Epithelial cell of proximal tubule (primary cell): ENCODE measurements at regions not wholly inside any gene's neighbourhood (a gene's known extent, or its start where the extent isn't known, plus 50 kb on each side); places are given as distances from the start of the nearest gene placed in this dataset.

Experiments used
- DNase-seq: peaks from one replicate; pipeline ENCODE4 v3.0.0-alpha.2; 2011; ENCODE audit warnings: low read depth
- H3K4me3 ChIP-seq: 2 replicates; pipeline ENCODE4 v1.5.1; 2011; ENCODE audit warnings: low read depth, mild to moderate bottlenecking, low read length
- TF ChIP-seq, protein P1 (sequence below): conservative IDR thresholded peaks from 2 replicates; pipeline ENCODE4 v1.5.1; 2012; ENCODE audit warnings: low read depth, mild to moderate bottlenecking, low read length

DNA sequence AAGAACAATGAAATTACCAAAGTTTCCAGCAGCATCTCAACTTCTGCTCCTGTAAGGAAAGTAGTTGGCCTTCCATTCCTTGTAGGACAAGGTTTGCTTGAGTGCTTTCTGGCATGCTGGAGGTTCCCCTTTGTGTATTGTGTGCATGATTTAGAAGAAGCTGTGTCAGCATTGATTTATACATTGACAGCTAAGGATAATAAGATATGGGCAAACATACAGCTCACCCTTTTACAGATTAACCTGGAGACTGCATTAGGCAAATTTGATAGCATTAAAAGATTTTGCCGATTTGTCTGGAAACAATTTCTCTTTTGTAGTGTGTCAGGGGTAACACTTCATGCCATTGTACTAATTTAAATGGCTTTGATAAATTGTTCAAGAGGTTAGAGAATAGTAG is 221.8 kb upstream of the PACRGL start:
- H3K4me3 ChIP-seq, result no peak overlapping the region
- TF ChIP-seq, protein P1, sequence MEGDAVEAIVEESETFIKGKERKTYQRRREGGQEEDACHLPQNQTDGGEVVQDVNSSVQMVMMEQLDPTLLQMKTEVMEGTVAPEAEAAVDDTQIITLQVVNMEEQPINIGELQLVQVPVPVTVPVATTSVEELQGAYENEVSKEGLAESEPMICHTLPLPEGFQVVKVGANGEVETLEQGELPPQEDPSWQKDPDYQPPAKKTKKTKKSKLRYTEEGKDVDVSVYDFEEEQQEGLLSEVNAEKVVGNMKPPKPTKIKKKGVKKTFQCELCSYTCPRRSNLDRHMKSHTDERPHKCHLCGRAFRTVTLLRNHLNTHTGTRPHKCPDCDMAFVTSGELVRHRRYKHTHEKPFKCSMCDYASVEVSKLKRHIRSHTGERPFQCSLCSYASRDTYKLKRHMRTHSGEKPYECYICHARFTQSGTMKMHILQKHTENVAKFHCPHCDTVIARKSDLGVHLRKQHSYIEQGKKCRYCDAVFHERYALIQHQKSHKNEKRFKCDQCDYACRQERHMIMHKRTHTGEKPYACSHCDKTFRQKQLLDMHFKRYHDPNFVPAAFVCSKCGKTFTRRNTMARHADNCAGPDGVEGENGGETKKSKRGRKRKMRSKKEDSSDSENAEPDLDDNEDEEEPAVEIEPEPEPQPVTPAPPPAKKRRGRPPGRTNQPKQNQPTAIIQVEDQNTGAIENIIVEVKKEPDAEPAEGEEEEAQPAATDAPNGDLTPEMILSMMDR, result no peak

DNA sequence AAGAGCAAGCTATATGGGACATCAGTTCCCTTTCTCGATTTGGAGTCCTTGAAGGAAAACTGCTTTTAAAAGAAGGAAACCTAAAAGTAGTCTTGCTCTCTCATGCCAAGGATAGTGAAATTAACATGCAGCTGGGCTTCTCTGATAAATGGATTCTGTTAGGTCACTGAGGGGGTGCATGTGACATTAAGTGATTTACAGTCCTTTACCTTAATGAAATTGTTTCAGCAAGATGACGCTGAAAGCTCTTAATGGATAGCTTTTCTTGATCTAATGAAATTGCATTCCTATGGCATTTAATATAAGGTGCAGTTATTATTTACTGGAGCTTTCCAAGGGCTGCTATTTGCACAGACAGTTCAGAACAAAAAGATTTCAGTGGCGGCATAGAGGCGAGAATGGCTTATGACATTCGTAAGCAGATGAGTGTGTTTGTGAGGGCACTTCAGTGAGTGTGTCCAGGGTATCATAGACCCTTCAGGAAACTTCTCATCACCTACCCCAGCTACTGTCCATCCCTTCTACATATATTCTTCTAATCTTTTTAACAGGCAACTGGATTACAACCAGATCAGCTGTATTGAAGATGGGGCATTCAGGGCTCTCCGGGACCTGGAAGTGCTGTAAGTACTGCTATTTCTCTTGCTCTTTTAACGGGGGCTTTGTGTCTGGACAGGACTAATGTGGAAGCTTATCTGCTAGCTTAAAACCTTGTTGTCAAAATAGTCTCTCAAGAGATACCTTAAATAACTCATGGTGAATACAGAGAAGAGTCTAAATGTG is 219.9 kb upstream of the PACRGL start:
- TF ChIP-seq, protein P1, result no peak
- DNase-seq, result no peak
- no peak overlapping the region for H3K4me3 ChIP-seq

More for the DNA sequence above, 221.8 kb upstream of the PACRGL start:
- DNase-seq, result no peak

DNA sequence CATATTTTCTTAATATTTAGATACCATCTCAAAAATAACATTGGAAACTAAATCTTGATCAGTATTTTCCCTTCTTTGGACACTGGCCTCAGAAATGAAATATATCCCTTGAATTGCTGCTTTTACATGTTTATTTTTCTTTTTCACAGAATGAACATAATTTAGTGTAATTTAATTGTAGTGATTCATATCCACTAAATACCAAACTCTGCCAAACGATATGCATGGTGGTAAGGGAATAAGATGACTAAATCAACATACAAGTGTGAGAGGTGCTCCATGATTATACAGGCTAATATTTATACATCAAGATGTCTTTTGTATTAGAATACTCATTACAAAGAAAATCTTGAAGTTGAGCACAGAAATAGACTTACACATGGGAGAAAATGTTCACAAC is 216.8 kb upstream of the PACRGL start:
- H3K4me3 ChIP-seq, result no peak overlapping the region
- TF ChIP-seq, protein P1, result no peak
- DNase-seq, result no peak

GRCh38 chr4:20486433-20486832 is 213.8 kb upstream of the PACRGL start:
- DNase-seq, result no peak
- no peak overlapping the region for H3K4me3 ChIP-seq
- TF ChIP-seq, protein P1, result no peak

GRCh38 chr4:20487446-20487845 is 212.8 kb upstream of the PACRGL start:
- TF ChIP-seq, protein P1, result no peak

GRCh38 chr4:20487852-20488251 is 212.4 kb upstream of the PACRGL start:
- TF ChIP-seq, protein P1, result no peak
- no peak overlapping the region for H3K4me3 ChIP-seq
- no peak for DNase-seq

More at GRCh38 chr4:20487446-20487845, 212.8 kb upstream of the PACRGL start:
- no peak for DNase-seq
- no peak overlapping the region for H3K4me3 ChIP-seq

- TF ChIP-seq, protein P1, result peak; percentile 16
- no peak for DNase-seq
- no peak overlapping the region for H3K4me3 ChIP-seq
Measured at GRCh38 chr4:20490734-20491133, 209.5 kb upstream of the PACRGL start.
